ENCODE measurements at regions not wholly inside any gene's neighbourhood (a gene's known extent, or its start where the extent isn't known, plus 50 kb on each side); places are given as distances from the start of the nearest gene placed in this dataset.

DNA sequence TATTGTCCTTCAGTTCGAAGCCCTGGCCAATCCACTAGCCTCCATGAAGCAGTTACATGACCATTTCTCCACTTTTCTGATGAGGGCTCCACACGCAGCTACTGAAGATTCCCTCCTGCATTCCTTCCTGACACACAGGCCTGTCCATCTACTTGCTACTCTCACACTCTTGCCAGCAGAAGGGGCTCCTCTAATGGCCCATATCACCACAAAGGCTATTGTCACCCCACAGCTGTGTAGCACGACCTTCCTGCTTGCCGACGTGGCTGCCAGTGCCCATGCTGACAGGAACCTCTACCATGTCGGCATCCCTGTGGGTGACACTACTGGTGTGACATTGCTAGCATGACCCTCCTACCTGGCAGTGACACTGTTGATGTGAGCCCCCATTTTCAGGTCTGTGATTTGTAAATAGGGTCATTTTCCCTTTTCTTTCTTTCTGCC is 1528.6 kb upstream of the TPTE start:
- TF ChIP-seq, protein P1, sequence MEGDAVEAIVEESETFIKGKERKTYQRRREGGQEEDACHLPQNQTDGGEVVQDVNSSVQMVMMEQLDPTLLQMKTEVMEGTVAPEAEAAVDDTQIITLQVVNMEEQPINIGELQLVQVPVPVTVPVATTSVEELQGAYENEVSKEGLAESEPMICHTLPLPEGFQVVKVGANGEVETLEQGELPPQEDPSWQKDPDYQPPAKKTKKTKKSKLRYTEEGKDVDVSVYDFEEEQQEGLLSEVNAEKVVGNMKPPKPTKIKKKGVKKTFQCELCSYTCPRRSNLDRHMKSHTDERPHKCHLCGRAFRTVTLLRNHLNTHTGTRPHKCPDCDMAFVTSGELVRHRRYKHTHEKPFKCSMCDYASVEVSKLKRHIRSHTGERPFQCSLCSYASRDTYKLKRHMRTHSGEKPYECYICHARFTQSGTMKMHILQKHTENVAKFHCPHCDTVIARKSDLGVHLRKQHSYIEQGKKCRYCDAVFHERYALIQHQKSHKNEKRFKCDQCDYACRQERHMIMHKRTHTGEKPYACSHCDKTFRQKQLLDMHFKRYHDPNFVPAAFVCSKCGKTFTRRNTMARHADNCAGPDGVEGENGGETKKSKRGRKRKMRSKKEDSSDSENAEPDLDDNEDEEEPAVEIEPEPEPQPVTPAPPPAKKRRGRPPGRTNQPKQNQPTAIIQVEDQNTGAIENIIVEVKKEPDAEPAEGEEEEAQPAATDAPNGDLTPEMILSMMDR (conservative IDR thresholded peaks at IDR 0.05 in 1 of 2, IDR thresholded peaks at IDR 0.05 in 1 of 2; ENCODE audit: low read depth in 1 of 2, low read length in 2 of 2), result no peak
- no peak for TF ChIP-seq EZH2 (IDR thresholded peaks at IDR 0.05; ENCODE audit: low read length, missing control alignments)
